HepG2 (cell line): ENCODE measurements at regions not wholly inside any gene's neighbourhood (a gene's known extent, or its start where the extent isn't known, plus 50 kb on each side); places are given as distances from the start of the nearest gene placed in this dataset.

Experiments used
- CTCF ChIP-seq: sonication (generic); formaldehyde crosslinking; IDR thresholded peaks from 2 replicates; pipeline ENCODE4 v1.5.0; 2020; ENCODE audit warnings: mild to moderate bottlenecking, missing genetic modification reagents, moderate library complexity
- FOXK1 ChIP-seq: sonication (generic); formaldehyde crosslinking; IDR thresholded peaks from 2 replicates; pipeline ENCODE4 v1.4.0; 2020; ENCODE audit warnings: low read depth, missing genetic modification reagents, borderline replicate concordance
- GATAD2A ChIP-seq: IDR thresholded peaks from 2 replicates; pipeline ENCODE4 v1.6.1; 2016
- GMEB1 ChIP-seq: sonication (generic); formaldehyde crosslinking; IDR thresholded peaks from 2 replicates; pipeline ENCODE4 v1.5.1; 2020; ENCODE audit warnings: missing genetic modification reagents, mild to moderate bottlenecking, borderline replicate concordance
- RAD21 ChIP-seq: fragments of 450-650 bp; formaldehyde crosslinking; IDR thresholded peaks from 2 replicates; pipeline ENCODE4 v1.5.0; 2020; ENCODE audit warnings: mild to moderate bottlenecking
- RFXAP ChIP-seq: sonication (generic); formaldehyde crosslinking; IDR thresholded peaks from 2 replicates; pipeline ENCODE4 v1.4.0; 2020; ENCODE audit warnings: missing genetic modification reagents, borderline replicate concordance
- SMAD1 ChIP-seq: sonication (generic); formaldehyde crosslinking; IDR thresholded peaks from 2 replicates; pipeline ENCODE4 v1.4.0; 2020; ENCODE audit warnings: missing genetic modification reagents, low read depth, mild to moderate bottlenecking, borderline replicate concordance
- TOE1 ChIP-seq: sonication (generic); formaldehyde crosslinking; IDR thresholded peaks from 2 replicates; pipeline ENCODE4 v1.4.0; 2020; ENCODE audit warnings: mild to moderate bottlenecking, missing genetic modification reagents
- TP53 ChIP-seq: sonication (generic); formaldehyde crosslinking; conservative IDR thresholded peaks from 2 replicates; pipeline ENCODE4 v1.4.0; 2020; ENCODE audit warnings: missing genetic modification reagents

- TF ChIP-seq TP53 (CRISPR knock-in tag) (no peak), SMAD1 (no peak), FOXK1 (CRISPR knock-in tag) (no peak), RFXAP (CRISPR knock-in tag) (no peak), CTCF (CRISPR knock-in tag) (peak; percentile 33; the same call in 1 of the 2 replicates), GATAD2A (CRISPR knock-in tag) (no peak), TOE1 (no peak), GMEB1 (CRISPR knock-in tag) (no peak), RAD21 (no peak)
These were observed 288.2 kb downstream of the CENPW start for GRCh38 chr6:126628125-126628524.
